Right ventricle myocardium inferior (tissue), 1 donor: ENCODE measurements at regions not wholly inside any gene's neighbourhood (a gene's known extent, or its start where the extent isn't known, plus 50 kb on each side); places are given as distances from the start of the nearest gene placed in this dataset.

ENCODE experiments used
- ATAC-seq: fragments of 200-7000 bp; cut with Tn5 transposase; one replicate; pipeline ENCODE4 v1.9.1; 2020; ENCODE audit warnings: mild to moderate bottlenecking, moderate library complexity
- DNase-seq: peaks from one replicate; pipeline ENCODE4 v3.0.0; 2021; ENCODE audit errors: missing footprints
- intact Hi-C: fragments of 100-400 bp; cut with DNase I; formaldehyde crosslinking; loops from one replicate; pipeline ENCODE4 v1.11.0; 2022
- donor health status: DM: no; HTN: yes; CAD: no; lungs with severe emphysema.

DNA sequence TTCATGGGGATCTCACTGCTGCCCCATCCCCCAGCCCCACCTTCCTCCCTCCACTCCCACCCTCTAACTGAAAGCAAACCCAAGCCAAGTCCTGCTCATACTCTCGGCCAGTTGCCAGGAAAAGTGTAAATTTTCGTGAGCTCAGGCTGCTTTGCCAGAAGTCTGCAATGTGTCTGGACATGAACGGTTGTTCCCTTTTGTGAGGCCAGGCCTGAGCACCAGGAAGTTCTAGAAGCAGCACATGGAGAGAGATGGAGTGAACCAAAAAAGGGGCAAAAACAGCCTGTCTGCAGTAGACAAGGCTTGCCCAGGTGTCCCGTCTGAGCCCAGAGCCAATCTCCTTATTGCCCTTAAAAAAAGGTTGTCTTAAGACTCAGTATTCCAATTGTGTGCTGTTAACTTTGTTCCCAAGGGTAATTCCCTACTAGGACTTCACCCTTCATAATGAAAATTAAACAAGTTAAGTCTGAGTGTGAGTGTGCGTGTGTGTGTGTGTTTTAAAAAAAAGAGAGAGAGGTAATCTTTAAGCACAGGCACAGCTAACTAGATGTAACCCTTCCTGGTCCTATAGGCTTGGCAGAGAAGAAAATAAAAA is 247.1 kb downstream of the BCL11A start:
- no peak for ATAC-seq
- DNase-seq = no peak
- intact Hi-C loops = no loop called here

DNA sequence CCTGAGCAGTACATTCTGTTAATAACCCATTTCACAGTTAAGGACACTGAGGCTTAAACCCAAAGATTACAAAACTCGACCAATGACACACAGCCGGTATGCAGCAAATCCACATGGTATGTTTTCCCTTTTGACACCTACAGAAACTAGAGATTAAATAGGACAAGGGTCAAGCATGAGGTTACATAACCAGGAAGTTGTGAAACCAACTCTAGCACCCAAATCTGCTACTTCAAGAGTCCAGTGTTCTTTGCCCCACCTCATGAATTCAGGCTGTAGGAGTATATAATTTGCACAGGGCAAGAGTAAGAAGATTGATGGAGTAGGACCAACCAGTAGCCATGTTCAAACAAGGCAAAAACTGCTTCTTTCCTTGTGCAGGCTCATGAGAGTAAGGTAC is 249.8 kb downstream of the BCL11A start:
- intact Hi-C loops = no loop called here
- no peak for DNase-seq
- ATAC-seq = no peak

DNA sequence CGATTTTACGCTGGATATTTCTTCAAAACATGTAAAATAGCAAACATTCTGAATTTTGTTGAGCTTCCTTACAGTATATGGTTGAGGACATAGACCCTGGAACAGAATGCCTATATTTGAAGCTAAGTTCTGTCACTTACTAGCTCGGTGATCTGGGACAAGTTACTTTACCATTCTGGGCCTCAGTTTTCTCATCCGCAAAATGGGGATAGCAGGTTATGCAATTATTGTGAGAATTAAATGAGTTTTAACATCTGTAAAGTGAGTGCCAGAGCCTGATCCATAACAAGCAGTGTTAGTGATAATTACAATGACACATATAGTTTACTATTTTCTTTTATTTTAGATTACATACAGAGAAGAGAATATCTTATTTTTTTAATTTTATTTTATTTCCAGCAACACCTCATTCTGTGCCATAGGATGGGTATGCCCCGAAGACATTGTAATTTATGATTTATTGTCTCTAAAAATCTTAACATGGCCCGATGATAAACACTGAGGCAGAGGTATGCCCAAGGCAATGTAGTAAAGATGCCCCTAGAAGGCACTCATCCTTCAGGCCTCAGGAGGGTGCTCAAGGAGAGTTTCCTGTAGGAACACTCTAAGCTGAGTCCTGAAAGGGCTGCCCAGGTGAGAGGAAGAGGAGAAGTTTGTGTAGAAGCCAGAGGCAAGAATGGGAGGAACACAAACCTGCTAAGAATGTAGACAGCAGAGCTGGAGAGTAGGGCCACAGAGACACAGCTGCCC is 250.9 kb downstream of the BCL11A start:
- ATAC-seq (no peak), DNase-seq (no peak)
- intact Hi-C loops = no loop called here

DNA sequence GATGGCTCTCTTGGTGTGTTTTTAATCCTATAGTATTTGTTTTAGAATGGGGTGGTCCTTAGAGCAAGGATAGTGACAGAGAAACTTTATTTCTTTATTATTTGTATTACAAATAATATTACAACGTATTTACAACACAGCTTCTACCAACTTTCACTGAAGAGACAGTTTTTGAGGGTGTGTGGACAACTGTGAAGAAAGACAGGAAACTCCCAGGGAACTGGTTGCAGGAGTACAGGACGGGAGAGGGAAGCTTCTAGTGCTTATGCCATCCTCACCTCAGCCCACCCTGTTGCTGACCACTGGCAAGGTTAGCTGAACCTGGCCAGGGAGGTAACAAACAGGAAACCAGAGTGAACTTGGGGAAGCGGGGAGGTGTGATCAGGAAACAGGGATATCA is 251.7 kb downstream of the BCL11A start:
- ATAC-seq (no peak), DNase-seq (no peak)
- intact Hi-C loops = no loop called here

DNA sequence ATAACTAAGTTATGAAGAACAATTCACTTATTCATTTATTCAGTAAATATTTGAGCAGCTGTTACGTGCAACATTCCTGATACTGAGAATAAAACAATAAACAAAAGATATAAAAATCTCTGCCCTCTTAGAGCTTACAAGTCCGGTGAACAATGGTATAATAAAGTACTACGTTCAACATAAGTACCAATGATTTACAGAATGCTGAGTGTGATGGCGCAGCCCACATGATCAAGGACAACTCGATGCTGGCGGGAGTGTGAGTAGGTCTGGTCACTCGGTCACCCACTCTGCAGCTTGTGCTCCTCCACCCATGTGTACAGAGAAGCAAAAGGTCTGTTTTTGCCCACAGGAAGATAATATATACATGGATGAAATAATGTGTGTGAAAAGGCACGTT is 254.3 kb downstream of the BCL11A start:
- intact Hi-C loops = no loop called here
- ATAC-seq (no peak), DNase-seq (no peak)

DNA sequence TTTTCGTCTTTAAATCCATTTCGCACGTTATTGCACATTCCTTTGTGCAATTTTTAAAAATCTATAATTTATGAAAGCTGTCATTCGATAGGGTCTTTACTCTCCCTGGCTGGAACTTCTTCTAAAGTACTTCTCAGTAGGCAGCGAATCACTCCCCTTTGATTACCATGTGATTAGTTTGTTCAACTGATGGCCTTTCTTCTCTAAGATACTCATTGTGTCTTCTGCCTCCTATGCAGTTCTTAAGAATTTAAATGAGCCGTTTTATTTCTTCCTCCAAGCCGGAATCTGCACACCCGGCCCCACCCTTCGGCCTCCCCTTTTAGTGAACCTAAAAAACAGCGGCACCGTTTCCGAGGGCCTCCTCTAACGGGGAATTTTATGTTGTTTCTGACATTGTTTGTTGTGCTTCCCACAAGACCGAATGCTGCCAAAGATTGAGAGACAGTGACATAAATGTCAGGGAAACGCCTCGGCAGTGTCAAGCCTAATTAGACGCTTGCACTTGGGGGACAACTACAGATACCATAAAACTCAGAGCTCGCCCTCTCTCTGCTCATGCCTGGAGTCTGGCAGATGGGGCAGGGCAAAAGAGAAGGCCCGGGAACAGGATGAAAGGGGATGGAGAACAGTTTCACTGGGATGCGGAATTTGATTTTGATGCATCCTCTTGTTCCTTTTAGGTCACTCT is 255.3 kb downstream of the BCL11A start:
- intact Hi-C loops = no loop called here
- DNase-seq = no peak

DNA sequence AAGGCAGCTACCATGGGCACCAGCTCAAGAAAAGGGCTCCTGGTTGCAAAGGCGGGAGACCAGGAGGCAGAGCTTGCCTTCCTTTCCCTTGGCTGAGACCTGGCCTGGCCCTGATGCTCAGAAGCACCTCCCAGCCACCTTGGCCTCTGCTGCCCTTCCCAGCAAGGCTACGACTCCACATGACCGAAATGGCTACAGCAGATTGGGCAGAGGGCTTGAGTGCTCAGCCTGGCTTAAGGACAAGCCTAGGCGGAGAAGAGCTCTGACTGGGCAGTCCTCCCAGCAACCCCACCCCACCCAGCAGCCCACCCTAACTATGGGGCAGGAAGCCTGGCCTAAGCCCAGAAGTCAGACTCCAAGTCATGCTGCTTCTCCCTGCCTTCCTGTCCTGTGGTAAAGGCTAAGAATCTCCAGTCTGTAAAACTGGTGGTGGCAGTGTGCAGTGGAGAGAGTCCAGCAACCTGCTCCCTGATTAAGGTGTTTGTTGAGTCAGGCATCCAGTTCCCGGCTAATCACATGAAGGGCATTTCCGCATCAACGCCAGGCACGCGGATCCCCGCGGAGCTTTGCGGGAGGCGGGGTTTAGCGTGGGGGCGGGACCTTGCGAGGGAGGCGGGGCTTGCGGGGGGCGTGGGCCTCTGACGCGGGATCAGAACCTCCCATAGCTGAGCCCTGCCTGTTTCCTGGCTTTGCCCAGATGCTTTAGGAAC is 256.0 kb downstream of the BCL11A start:
- peak; percentile 20 for ATAC-seq
- DNase-seq = no peak
- intact Hi-C loops = no loop called here

More for the DNA sequence above, 255.3 kb downstream of the BCL11A start:
- ATAC-seq = no peak

DNA sequence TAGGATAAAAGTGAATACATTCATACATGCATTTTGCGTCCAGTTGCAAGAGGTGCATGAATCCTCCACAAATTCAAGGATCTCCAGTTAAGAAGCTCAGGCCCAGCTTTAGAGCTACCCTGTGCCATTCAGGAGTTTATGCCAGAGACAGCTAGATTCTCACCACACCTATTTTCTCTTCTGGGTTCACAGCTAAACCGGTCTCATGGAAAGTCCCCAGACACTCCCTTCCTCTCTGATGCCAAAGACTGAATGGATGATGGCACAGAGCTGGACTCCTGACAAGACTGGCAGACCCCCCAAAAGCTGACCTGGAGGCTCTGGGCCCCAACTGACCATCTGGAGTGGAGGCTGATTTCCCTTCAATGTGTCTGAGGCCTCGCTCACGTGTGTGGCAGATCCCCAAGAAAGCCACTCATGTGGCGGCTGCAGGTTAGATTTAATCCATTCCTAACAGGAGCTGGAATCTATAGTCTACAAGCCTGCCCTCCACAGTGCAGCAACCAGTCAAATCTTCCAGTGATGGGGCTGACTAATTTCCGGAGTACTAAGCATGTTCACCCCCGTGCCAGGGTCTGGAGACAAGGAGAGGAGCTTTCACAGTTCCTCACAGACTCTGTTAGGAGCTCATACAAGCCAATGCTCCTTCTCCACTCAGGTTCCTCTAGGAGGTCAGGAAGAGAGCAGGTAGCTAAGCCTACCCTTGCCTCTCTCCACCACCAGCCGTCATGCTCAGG is 257.1 kb downstream of the BCL11A start:
- ATAC-seq (no peak), DNase-seq (no peak)
- intact Hi-C loops = no loop called here

DNA sequence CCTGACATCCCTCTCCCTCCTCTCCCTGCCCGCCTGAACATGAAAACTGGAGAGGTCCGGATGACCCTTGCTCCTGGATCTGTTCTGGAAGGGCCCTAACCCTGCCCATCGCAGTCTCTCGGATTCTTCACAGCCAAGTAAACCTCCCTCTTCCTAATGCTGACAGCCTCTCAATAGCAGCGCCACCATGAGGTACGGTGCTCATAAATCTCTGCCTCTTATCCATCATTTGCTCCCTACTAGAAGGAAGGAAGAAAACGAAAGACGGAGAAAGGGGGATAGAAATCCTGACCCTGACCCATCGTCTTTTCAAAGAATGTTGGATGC is 257.9 kb downstream of the BCL11A start:
- ATAC-seq = no peak
- no peak for DNase-seq
- intact Hi-C loops = no loop called here

DNA sequence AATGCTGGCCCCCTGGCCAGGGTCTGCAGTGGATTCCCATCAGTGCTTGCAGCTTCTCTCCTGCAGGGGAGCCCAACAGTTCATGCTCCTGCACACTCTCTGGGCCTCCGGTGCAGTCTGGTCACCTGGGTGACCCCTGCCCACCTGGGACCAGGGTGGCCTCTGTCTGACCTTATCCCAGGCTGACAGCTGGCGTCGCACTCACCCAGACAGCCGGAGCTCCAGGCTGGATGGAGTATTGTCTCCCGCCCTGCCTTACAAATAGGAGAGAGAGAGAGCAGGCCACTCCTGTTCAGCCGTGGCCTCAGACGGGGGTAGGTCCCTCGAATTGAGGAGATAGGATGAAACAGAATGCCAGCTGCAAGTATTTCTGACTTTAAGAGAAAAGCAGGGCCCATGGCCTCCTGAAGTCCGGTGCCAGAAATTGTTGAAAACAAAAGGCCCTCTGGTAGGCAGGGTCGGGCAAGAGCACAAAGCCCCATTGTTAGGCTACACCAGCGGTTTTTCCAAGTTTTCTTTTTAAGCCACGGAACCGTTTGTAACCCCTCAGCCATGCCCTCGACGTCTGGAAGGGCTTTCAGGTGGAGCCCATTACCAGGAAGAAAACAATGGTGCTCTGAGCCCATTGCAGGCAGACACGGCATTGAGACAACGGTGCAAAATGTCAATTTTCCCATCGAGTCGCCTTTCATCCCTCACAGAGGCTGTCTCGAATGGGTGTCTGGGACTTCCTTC is 258.4 kb downstream of the BCL11A start:
- intact Hi-C loops = no loop called here
- DNase-seq = no peak
- no peak for ATAC-seq

DNA sequence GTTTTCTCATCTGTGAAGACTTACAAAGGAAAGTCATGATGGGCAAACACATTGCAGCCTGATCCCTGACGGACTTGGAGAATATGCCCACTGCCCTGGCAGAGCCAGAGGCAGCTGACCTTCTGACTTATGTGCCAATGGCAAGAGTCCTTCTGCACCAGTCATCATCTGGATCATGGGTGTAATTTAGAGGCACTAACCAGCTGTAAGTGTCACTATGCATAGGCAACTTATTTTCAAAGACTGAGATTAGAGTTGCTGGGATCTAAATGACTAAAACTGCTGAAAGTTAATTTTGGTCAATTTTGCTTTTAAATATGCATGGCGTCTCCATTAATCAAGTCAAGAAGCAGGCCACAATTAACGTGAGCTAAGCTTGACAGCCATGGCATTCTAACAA is 261.2 kb downstream of the BCL11A start:
- intact Hi-C loops = no loop called here
- DNase-seq = no peak

DNA sequence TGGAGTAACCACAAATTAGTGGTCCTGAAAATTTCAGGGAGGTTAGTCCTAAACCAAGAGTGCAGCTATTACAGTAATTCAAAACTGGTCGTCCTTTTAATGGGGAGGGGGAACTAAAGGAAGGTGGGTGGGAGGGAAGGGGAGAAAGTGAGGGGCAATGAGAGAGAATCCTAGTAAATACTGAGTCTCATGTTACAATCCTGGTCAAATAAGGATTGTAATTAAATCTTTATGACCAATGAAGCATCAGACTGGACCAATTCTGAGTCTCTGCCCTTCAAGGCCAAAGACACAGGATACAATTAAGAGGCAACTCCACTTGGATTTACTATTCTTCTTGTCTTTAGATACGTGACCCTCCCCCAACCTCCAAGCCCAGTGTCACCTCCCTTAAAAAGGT is 262.9 kb downstream of the BCL11A start:
- ATAC-seq (no peak), DNase-seq (no peak)
- intact Hi-C loops = no loop called here

More for the DNA sequence above, 261.2 kb downstream of the BCL11A start:
- ATAC-seq = no peak

DNA sequence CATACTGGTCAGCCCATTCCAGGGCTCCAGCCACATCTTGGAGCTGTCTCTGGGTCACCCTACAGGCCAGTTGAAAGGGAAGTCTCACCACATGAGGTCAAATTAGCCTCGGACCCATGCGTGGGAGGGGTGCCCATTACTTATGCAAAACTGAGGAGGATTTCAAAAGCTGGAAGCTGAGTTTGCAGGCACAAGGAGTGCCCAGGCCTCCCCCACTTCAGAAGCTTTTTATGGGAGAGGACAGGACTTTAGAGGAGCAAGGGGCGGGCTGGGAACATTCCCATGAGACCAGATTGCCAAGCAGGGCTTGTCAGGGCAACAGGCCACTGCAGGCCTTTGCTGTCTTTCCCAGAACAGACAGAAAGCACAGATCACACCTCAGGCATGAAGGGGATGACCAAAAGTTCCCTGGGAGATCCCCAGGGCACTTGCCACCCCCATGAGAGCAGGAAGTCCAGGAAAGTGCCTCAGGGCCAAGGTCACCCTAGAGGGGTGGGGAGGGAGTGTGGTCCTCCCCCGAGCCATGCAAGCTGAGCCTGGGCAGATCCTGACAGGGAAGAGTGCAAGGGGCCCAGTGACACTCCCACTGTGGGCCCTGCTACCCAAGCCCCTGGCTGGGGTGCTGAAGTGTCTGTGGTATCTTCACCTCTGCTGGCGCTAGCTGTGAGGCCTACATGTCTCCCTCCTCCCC is 267.7 kb downstream of the BCL11A start:
- intact Hi-C loops = no loop called here
- DNase-seq (no peak), ATAC-seq (peak; percentile 11)

DNA sequence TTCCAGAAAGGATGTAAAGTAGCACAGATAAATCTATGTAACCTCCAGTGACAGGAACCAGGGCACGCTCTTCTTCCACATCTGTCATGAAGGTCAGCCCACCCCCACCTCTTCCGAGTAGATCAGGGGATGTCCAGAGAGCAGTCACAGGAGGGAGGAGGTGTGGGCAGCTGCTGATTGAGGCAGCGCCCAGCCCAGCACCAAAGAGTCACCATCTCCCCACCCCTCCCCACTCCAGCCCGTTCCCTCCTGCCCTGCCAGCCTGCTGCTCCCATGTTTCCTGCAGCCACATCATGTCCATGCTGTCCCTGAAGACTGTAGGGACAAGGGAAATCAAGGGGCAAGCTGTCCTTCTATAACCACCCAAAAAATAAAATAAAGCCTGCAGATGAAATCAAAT is 269.8 kb downstream of the BCL11A start:
- intact Hi-C loops = loop anchor here (5.0 kb wide), 1 partner anchor 154 kb away; no protein-coding TSS in a partner anchor
- ATAC-seq = peak; percentile 47
- DNase-seq = no peak

DNA sequence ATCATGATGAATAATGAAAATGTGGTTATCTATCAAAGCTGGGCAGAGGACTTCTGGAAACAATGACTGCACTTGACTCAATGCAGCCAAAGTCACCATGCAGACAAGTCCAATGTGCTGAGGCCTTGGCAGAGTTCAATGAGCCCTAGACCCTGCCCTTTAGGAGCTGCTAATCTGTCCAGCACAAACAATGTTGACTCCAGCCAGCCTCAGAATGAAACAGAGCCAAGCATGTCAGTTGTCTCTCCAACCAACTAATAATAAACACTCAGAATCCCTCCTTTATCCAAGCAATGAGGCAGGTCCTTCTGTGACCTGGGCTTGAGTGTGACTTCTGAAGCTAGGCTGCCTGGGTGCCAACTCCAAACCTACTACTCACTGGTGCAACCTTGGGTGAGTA is 270.6 kb downstream of the BCL11A start:
- ATAC-seq = peak; percentile 89
- no peak for DNase-seq
- intact Hi-C loops = loop anchor here (5.0 kb wide), 1 partner anchor 154 kb away; no protein-coding TSS in a partner anchor

DNA sequence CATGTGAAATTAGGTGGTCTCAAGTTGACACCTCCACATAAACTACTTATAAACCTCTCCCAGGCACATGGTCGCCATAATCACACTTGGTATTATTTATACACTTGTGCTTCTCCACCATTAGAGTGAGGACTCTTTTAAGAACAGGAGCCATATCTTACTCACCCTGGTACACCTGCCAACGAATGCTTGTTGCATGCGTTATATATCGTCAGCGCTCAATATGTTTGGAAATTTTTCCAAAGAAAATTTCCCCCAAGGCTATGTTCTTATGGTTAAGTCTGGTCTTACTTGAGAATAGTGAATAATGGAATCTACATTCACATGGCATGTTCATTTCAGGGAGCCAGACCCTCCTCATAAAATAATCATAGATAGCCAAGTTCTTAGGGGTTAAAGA is 271.7 kb downstream of the BCL11A start:
- DNase-seq = no peak
- ATAC-seq = no peak
- intact Hi-C loops = loop anchor here (5.0 kb wide), 1 partner anchor 156 kb away; no protein-coding TSS in a partner anchor

DNA sequence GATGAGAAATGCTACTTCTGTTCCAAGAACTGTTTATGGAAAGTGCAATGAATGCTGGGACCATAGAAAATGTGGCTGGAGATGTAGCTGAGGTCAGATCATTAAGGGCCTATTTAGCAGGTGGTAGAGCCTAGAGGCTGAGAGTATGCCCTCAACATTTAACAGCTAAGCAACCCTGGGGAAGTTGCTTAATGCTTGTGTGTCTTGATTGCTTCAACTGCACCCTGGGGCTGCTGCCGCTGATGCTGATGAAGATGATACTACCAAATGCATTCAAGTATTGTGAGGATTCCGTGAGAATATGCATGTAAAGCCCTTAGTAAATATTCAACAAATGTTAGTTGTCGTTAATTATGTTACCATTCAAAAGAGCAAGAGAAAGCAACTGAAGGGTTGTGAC is 273.2 kb downstream of the BCL11A start:
- intact Hi-C loops = loop anchor here (5.0 kb wide), 1 partner anchor 157 kb away; no protein-coding TSS in a partner anchor
- DNase-seq (no peak), ATAC-seq (no peak)

DNA sequence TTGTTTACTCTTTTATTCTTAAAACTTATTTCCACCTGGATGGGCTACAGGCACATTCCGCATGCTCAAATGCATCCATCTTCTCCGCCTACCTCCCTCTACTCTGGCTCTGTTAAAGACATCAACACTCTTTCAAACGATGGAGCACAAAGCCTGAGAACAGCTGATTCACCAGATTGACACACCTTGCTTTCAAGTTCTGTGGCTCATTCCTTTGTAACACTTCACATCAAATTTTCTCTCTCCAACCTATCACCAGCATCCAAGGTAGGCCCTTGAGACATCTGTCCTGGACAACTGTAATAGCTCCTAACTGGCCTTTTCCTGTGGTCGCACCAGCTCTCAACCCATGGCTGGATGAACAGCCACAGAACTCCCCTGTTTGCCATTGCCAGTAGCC is 274.5 kb downstream of the BCL11A start:
- no peak for DNase-seq
- intact Hi-C loops = no loop called here
- no peak for ATAC-seq
